Activated T-helper 17 cell treated with anti-CD3 and anti-CD28 coated beads, Interleukin-2, amount 50 U/mL, for 72 hours (primary cell): ENCODE measurements at regions not wholly inside any gene's neighbourhood (a gene's known extent, or its start where the extent isn't known, plus 50 kb on each side); places are given as distances from the start of the nearest gene placed in this dataset.

Experiments used
- ATAC-seq: fragments of 150-1000 bp; cut with Tn5 transposase; replicated peaks from 2 replicates; pipeline ENCODE4 v1.10.0; 2021; ENCODE audit warnings: mild to moderate bottlenecking, moderate library complexity
- H3K27ac Mint-ChIP-seq: one replicate; pipeline ENCODE4 v1.8.0; 2022; ENCODE audit warnings: mixed read lengths
- H3K27me3 Mint-ChIP-seq: one replicate; pipeline ENCODE4 v1.8.0; 2022; ENCODE audit warnings: mixed read lengths
- H3K36me3 Mint-ChIP-seq: one replicate; pipeline ENCODE4 v1.8.0; 2022; ENCODE audit warnings: low read depth, mild to moderate bottlenecking, mixed read lengths
- H3K4me1 Mint-ChIP-seq: one replicate; pipeline ENCODE4 v1.8.0; 2022; ENCODE audit warnings: mixed read lengths
- H3K4me3 Mint-ChIP-seq: one replicate; pipeline ENCODE4 v1.8.0; 2022; ENCODE audit warnings: mild to moderate bottlenecking, mixed read lengths
- H3K9me3 Mint-ChIP-seq: one replicate; pipeline ENCODE4 v1.8.0; 2022; ENCODE audit warnings: mixed read lengths

DNA sequence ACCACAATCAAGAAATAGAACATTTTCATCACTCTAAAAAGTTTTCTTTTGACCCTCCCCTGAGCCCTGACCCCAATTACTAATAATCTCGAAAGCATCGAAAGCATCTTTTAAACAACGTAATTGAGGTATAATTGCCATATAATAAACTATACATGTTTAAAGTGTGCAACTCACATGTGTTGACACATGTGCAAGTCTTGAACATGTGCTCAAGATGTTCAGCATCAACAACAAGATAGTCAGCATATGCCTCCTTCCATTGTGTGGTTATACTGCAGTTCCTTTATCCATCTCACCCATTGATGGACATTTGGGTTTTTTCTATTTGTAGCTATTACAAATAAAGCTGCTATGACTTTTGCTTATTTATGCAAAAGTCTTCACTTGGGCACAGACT is 90.7 kb downstream of the RIPK4 start:
- no peaks in the 10 kb centered on the region for H3K36me3 Mint-ChIP-seq

DNA sequence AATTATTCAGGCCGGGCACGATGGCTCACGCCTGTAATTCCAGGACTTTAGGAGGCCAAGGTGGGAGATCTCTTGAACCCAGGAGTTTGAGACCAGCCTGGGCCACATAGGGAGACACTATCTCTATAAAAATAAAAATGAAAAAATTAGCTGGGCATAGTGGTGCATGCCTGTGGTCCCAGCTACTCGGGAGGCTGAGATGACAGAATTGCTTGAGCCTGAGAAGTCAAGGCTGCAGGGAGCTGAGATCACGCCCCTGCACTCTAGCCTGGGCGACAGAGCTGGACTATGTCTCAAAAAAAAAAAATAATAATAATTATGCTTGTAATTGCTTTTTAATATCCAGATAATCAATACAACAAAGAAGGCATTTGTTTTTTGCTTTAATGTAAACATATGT is 91.3 kb downstream of the RIPK4 start:
- H3K9me3 Mint-ChIP-seq, result no peaks in the 10 kb centered on the region
- no peak for ATAC-seq

More for the DNA sequence above, 90.7 kb downstream of the RIPK4 start:
- Mint-ChIP-seq H3K4me3 (no peak overlapping the region), H3K27me3 (peaks cover 18% of the 10 kb centered on the region), H3K27ac (no peak overlapping the region), H3K9me3 (no peaks in the 10 kb centered on the region), H3K4me1 (peaks cover 6% of the 10 kb centered on the region)
- no peak for ATAC-seq

GRCh38 chr21:41674402-41674801 is 92.5 kb downstream of the RIPK4 start:
- Mint-ChIP-seq H3K36me3 (no peaks in the 10 kb centered on the region), H3K9me3 (no peaks in the 10 kb centered on the region), H3K27me3 (peaks cover 18% of the 10 kb centered on the region), H3K4me1 (peaks cover 6% of the 10 kb centered on the region), H3K27ac (no peak overlapping the region), H3K4me3 (no peak overlapping the region)
- no peak for ATAC-seq

More for the DNA sequence above, 91.3 kb downstream of the RIPK4 start:
- H3K36me3 Mint-ChIP-seq, result no peaks in the 10 kb centered on the region
- H3K27ac Mint-ChIP-seq, result no peak overlapping the region
- H3K4me1 Mint-ChIP-seq, result peaks cover 6% of the 10 kb centered on the region
- H3K27me3 Mint-ChIP-seq, result peaks cover 18% of the 10 kb centered on the region
- H3K4me3 Mint-ChIP-seq, result no peak overlapping the region

GRCh38 chr21:41673596-41674335 is 93.1 kb downstream of the RIPK4 start:
- Mint-ChIP-seq H3K27ac (no peak overlapping the region), H3K4me1 (peaks cover 6% of the 10 kb centered on the region), H3K9me3 (no peaks in the 10 kb centered on the region), H3K4me3 (no peak overlapping the region), H3K27me3 (peaks cover 13% of the 10 kb centered on the region), H3K36me3 (no peaks in the 10 kb centered on the region)
- ATAC-seq, result no peak

GRCh38 chr21:41673071-41673470 is 93.8 kb downstream of the RIPK4 start:
- peaks cover 13% of the 10 kb centered on the region for H3K27me3 Mint-ChIP-seq
- ATAC-seq, result no peak
- H3K9me3 Mint-ChIP-seq, result no peaks in the 10 kb centered on the region
- no peaks in the 10 kb centered on the region for H3K36me3 Mint-ChIP-seq
- peaks cover 6% of the 10 kb centered on the region for H3K4me1 Mint-ChIP-seq
- no peak overlapping the region for H3K4me3 Mint-ChIP-seq
- no peak overlapping the region for H3K27ac Mint-ChIP-seq

GRCh38 chr21:41672543-41672915 is 94.3 kb downstream of the RIPK4 start:
- Mint-ChIP-seq H3K4me1 (peaks cover 6% of the 10 kb centered on the region), H3K27me3 (peaks cover 11% of the 10 kb centered on the region), H3K27ac (no peak overlapping the region), H3K36me3 (no peaks in the 10 kb centered on the region), H3K9me3 (no peaks in the 10 kb centered on the region), H3K4me3 (no peak overlapping the region)
- ATAC-seq, result no peak

GRCh38 chr21:41671859-41672542 is 94.9 kb downstream of the RIPK4 start:
- no peaks in the 10 kb centered on the region for H3K36me3 Mint-ChIP-seq
- ATAC-seq, result peak; percentile 40
- no peak overlapping the region for H3K27ac Mint-ChIP-seq

DNA sequence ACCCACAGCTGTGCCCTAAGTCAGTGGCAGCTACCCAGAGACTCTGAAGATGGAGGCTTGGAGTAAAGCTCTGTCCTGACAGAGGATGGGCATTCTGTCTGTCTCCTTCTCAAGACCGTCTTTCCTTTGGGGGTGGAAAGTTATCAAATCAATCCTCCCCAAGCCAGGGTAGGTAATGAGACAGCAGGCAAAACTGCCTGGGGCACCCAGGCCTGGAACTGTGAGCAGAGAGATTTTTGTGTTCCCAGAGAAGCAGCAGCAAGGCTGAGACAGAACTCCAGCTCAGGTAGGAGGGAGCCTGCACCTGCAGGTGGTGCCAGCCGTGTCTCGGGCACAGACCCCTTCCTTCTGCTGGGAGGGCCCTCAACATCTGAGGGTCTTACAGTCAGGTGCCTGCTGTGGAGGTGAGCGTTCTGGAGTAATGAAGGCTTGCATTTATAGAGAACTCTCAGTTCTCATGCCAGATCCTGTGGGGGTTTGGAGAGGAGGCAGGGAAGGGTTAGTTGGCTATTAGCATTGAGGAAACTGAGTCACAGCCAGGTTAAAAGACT is 95.6 kb downstream of the RIPK4 start:
- Mint-ChIP-seq H3K36me3 (no peaks in the 10 kb centered on the region), H3K27me3 (peaks cover 8% of the 10 kb centered on the region), H3K27ac (no peak overlapping the region), H3K4me3 (no peak overlapping the region), H3K4me1 (peaks cover 6% of the 10 kb centered on the region), H3K9me3 (no peaks in the 10 kb centered on the region)
- no peak for ATAC-seq

More at GRCh38 chr21:41671859-41672542, 94.9 kb downstream of the RIPK4 start:
- H3K9me3 Mint-ChIP-seq, result no peaks in the 10 kb centered on the region
- H3K4me3 Mint-ChIP-seq, result no peak overlapping the region
- H3K4me1 Mint-ChIP-seq, result peaks cover 6% of the 10 kb centered on the region
- peaks cover 8% of the 10 kb centered on the region for H3K27me3 Mint-ChIP-seq

GRCh38 chr21:41670056-41670805 is 96.6 kb downstream of the RIPK4 start:
- ATAC-seq, result no peak
- no peak overlapping the region for H3K4me3 Mint-ChIP-seq
- H3K27me3 Mint-ChIP-seq, result peaks cover 8% of the 10 kb centered on the region
- no peak overlapping the region for H3K27ac Mint-ChIP-seq
- no peaks in the 10 kb centered on the region for H3K36me3 Mint-ChIP-seq
- H3K4me1 Mint-ChIP-seq, result peaks cover 6% of the 10 kb centered on the region
- H3K9me3 Mint-ChIP-seq, result no peaks in the 10 kb centered on the region

- H3K36me3 Mint-ChIP-seq, result no peaks in the 10 kb centered on the region
- H3K27me3 Mint-ChIP-seq, result peaks cover 8% of the 10 kb centered on the region
- no peaks in the 10 kb centered on the region for H3K9me3 Mint-ChIP-seq
- H3K27ac Mint-ChIP-seq, result no peak overlapping the region
- H3K4me3 Mint-ChIP-seq, result no peak overlapping the region
- peaks cover 6% of the 10 kb centered on the region for H3K4me1 Mint-ChIP-seq
- ATAC-seq, result no peak
Observed at GRCh38 chr21:41669533-41669830, 97.4 kb downstream of the RIPK4 start.

- Mint-ChIP-seq H3K36me3 (no peaks in the 10 kb centered on the region), H3K4me3 (no peak overlapping the region), H3K27me3 (peaks cover 11% of the 10 kb centered on the region), H3K4me1 (peaks cover 6% of the 10 kb centered on the region), H3K9me3 (no peaks in the 10 kb centered on the region), H3K27ac (no peak overlapping the region)
- ATAC-seq, result no peak
Observed at GRCh38 chr21:41668686-41669532, 97.9 kb downstream of the RIPK4 start.

- H3K36me3 Mint-ChIP-seq, result no peaks in the 10 kb centered on the region
- no peaks in the 10 kb centered on the region for H3K9me3 Mint-ChIP-seq
- peaks cover 13% of the 10 kb centered on the region for H3K27me3 Mint-ChIP-seq
- no peak overlapping the region for H3K4me3 Mint-ChIP-seq
- ATAC-seq, result no peak
- peaks cover 6% of the 10 kb centered on the region for H3K4me1 Mint-ChIP-seq
- H3K27ac Mint-ChIP-seq, result no peak overlapping the region
Observed at GRCh38 chr21:41668051-41668541, 98.8 kb downstream of the RIPK4 start.

DNA sequence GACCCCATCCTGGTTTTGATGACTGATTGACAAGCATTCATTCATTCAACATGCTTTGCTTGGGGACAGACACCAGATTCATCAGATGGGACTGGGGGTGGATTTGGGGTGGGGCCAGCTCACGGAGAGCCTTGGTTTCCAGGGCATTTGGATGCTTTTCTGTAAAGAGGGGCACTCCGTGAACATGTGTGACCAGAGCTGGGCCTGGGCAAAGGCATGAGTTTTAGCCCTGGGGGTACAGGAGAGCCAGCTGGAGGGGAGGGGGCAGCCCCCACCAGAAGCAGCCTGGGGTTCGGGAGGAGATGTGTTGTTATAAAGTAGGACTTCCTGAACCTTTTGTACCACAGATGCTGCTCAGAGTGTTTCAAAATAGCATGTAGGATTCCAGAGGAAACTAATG is 99.7 kb downstream of the RIPK4 start:
- Mint-ChIP-seq H3K9me3 (no peaks in the 10 kb centered on the region), H3K4me1 (no peaks in the 10 kb centered on the region), H3K27me3 (peaks cover 9% of the 10 kb centered on the region), H3K36me3 (no peaks in the 10 kb centered on the region), H3K4me3 (no peak overlapping the region), H3K27ac (no peak overlapping the region)
- ATAC-seq, result no peak

DNA sequence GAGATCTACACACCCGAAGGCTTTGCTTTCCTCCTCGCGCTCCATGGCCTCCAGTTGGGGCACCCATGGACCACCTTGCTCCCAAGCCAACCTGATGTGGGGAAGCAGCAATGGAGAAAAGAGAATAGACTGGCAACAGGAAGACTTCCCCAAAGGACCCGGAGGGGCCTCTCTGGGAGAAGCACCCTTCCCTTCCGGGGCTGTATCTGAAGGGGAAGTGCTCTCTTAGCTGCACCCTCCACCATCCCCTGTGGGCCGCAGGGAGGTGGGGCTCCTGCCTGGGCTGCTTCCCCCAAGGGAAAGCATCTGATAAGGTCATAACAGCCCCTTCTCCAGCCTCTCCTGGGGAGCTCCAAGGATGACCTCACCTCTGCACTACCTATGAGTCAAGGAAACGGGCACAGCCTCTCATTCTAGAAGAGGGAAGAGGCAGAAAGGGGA is 100.2 kb downstream of the RIPK4 start:
- H3K9me3 Mint-ChIP-seq, result no peaks in the 10 kb centered on the region
- H3K4me1 Mint-ChIP-seq, result no peaks in the 10 kb centered on the region

More for the DNA sequence above, 100.2 kb downstream of the RIPK4 start:
- H3K27ac Mint-ChIP-seq, result no peak overlapping the region
- H3K4me3 Mint-ChIP-seq, result no peak overlapping the region
- peaks cover 9% of the 10 kb centered on the region for H3K27me3 Mint-ChIP-seq
- ATAC-seq, result no peak
- H3K36me3 Mint-ChIP-seq, result no peaks in the 10 kb centered on the region
